GM12878 (cell line): ENCODE measurements at regions not wholly inside any gene's neighbourhood (a gene's known extent, or its start where the extent isn't known, plus 50 kb on each side); places are given as distances from the start of the nearest gene placed in this dataset.

ENCODE experiments used
- CREB1 ChIP-seq: IDR thresholded peaks from 2 replicates; pipeline ENCODE4 v1.6.1; 2012; ENCODE audit warnings: low read depth, mild to moderate bottlenecking, inconsistent platforms
- DPF2 ChIP-seq: fragments of 450-650 bp; IDR thresholded peaks from 2 replicates; pipeline ENCODE4 v1.6.1; 2017; ENCODE audit warnings: mild to moderate bottlenecking
- NRF1 ChIP-seq: conservative IDR thresholded peaks from 2 replicates; pipeline ENCODE4 v1.6.1; 2011; ENCODE audit warnings: mild to moderate bottlenecking, low read depth, low read length, improper control_type of control experiment
- REST ChIP-seq: IDR thresholded peaks from 2 replicates; pipeline ENCODE4 v1.6.1; 2012; ENCODE audit warnings: mild to moderate bottlenecking, low read depth, low read length
- SMC3 ChIP-seq: IDR thresholded peaks from 2 replicates; pipeline ENCODE4 v1.6.1; 2011; ENCODE audit warnings: low read length, improper control_type of control experiment, borderline replicate concordance
- TAF1 ChIP-seq: IDR thresholded peaks from 2 replicates; pipeline ENCODE4 v1.6.1; 2011; ENCODE audit warnings: mild to moderate bottlenecking, low read depth, low read length, borderline replicate concordance
- TCF12 ChIP-seq: IDR thresholded peaks from 2 replicates; pipeline ENCODE4 v1.6.1; 2011; ENCODE audit warnings: low read depth, mild to moderate bottlenecking, low read length
- TF ChIP-seq, protein P1 (sequence below), 3 experiments: IDR thresholded peaks in 2 of 3; conservative IDR thresholded peaks in 1 of 3; 2 replicates each; pipeline ENCODE4 v1.5.1; 2011; ENCODE audit warnings: low read depth in 3 of 3, low read length in 3 of 3, mild to moderate bottlenecking in 3 of 3, control low read depth in 2 of 3, moderate library complexity in 2 of 3, inconsistent platforms in 1 of 3, mixed read lengths in 1 of 3; ENCODE audit not compliant: control insufficient read depth in 2 of 3, insufficient read depth in 1 of 3; ENCODE audit errors: extremely low read depth in 1 of 3
- TF ChIP-seq, protein P2 (sequence below): fragments of 150-350 bp; IDR thresholded peaks from 2 replicates; pipeline ENCODE4 v1.6.1; 2016; ENCODE audit warnings: low read depth, low read length

DNA sequence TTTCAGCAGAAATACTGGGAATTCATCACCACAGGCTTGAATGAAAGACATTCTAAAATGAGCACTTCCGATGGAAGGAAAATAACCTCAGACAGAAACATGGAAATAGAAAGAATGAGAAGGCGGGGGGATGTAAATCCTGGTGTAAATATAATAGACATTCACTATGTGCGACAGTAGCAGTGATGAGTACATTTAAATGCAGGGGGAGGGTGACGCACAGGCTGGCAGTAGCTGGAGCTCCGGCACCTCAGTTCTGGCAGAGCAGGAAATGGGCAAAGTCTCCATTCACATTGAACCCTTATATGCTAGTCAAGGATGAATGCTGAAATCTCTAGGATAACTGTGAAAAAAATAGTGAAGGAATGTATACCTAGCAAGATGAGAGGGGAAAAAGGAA, 172.7 kb upstream of the C14orf180 start:
- TF ChIP-seq TCF12 (no peak), DPF2 (no peak), REST (no peak), SMC3 (no peak), TAF1 (no peak), CREB1 (no peak), NRF1 (no peak)
- TF ChIP-seq, protein P1, sequence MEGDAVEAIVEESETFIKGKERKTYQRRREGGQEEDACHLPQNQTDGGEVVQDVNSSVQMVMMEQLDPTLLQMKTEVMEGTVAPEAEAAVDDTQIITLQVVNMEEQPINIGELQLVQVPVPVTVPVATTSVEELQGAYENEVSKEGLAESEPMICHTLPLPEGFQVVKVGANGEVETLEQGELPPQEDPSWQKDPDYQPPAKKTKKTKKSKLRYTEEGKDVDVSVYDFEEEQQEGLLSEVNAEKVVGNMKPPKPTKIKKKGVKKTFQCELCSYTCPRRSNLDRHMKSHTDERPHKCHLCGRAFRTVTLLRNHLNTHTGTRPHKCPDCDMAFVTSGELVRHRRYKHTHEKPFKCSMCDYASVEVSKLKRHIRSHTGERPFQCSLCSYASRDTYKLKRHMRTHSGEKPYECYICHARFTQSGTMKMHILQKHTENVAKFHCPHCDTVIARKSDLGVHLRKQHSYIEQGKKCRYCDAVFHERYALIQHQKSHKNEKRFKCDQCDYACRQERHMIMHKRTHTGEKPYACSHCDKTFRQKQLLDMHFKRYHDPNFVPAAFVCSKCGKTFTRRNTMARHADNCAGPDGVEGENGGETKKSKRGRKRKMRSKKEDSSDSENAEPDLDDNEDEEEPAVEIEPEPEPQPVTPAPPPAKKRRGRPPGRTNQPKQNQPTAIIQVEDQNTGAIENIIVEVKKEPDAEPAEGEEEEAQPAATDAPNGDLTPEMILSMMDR (IDR thresholded peaks at IDR 0.05 in 2 of 3, conservative IDR thresholded peaks at IDR 0.05 in 1 of 3; ENCODE audit: control insufficient read depth in 2 of 3, extremely low read depth in 1 of 3, insufficient read depth in 1 of 3, low read depth in 3 of 3, low read length in 3 of 3) = no peak
- TF ChIP-seq, protein P2, sequence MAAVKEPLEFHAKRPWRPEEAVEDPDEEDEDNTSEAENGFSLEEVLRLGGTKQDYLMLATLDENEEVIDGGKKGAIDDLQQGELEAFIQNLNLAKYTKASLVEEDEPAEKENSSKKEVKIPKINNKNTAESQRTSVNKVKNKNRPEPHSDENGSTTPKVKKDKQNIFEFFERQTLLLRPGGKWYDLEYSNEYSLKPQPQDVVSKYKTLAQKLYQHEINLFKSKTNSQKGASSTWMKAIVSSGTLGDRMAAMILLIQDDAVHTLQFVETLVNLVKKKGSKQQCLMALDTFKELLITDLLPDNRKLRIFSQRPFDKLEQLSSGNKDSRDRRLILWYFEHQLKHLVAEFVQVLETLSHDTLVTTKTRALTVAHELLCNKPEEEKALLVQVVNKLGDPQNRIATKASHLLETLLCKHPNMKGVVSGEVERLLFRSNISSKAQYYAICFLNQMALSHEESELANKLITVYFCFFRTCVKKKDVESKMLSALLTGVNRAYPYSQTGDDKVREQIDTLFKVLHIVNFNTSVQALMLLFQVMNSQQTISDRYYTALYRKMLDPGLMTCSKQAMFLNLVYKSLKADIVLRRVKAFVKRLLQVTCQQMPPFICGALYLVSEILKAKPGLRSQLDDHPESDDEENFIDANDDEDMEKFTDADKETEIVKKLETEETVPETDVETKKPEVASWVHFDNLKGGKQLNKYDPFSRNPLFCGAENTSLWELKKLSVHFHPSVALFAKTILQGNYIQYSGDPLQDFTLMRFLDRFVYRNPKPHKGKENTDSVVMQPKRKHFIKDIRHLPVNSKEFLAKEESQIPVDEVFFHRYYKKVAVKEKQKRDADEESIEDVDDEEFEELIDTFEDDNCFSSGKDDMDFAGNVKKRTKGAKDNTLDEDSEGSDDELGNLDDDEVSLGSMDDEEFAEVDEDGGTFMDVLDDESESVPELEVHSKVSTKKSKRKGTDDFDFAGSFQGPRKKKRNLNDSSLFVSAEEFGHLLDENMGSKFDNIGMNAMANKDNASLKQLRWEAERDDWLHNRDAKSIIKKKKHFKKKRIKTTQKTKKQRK = no peak
